Endothelial cell of umbilical vein (primary cell): ENCODE measurements at regions not wholly inside any gene's neighbourhood (a gene's known extent, or its start where the extent isn't known, plus 50 kb on each side); places are given as distances from the start of the nearest gene placed in this dataset.

Experiments
- BruUV-seq: library from RNA; stranded (reverse); fragments of 400-500 nt; replicated peaks from 2 replicates; lab custom pipeline; 2021; lab: Mats Ljungman, UMichigan
- CTCF ChIA-PET: fragments of 300-600, 350-600 bp; sonication (Branson Sonifier 250); formaldehyde crosslinking; loops from one replicate; lab custom pipeline; 2021; ENCODE audit warnings: antibody characterized with exemption, inconsistent platforms; lab: Charles Lee
- POLR2A ChIA-PET: fragments of 300-600, 350-600 bp; sonication (Branson Sonifier 250); formaldehyde crosslinking; loops from one replicate; lab custom pipeline; 2021; ENCODE audit warnings: antibody characterized with exemption, inconsistent platforms; lab: Charles Lee
- DNase-seq: peaks from one replicate; pipeline ENCODE4 v3.0.0-alpha.2; 2011; ENCODE audit warnings: low read depth, low spot score
- FAIRE-seq: peaks from 2 replicates; lab custom pipeline; 2011; peaks lifted over from hg19 to GRCh38; lab: Jason Lieb, UNC
- H2AFZ ChIP-seq: 2 replicates; pipeline ENCODE4 v1.6.0; 2012; ENCODE audit warnings: low read depth, low read length, control low read depth, inconsistent platforms
- H3K27ac ChIP-seq: 2 replicates; pipeline ENCODE4 v1.5.1; 2011; ENCODE audit warnings: low read depth, mild to moderate bottlenecking, control low read depth, low read length, moderate library complexity; ENCODE audit not compliant: insufficient read depth
- H3K27me3 ChIP-seq, 2 experiments: 2 replicates each; pipeline versions ENCODE4 v1.6.0 to v1.6.1; 2011; ENCODE audit warnings: low read length in 2 of 2, mixed read lengths in 1 of 2; ENCODE audit not compliant: control insufficient read depth in 2 of 2, insufficient read depth in 2 of 2
- H3K36me3 ChIP-seq, 2 experiments: 2 replicates in 1 of 2; 3 replicates in 1 of 2; pipeline ENCODE4 v1.5.1; 2011; ENCODE audit warnings: low read length in 2 of 2, mild to moderate bottlenecking in 1 of 2, moderate library complexity in 1 of 2; ENCODE audit not compliant: control insufficient read depth in 2 of 2, insufficient read depth in 2 of 2; ENCODE audit errors: extremely low read depth in 1 of 2
- H3K4me1 ChIP-seq: 3 replicates; pipeline ENCODE4 v1.5.1; 2011; ENCODE audit warnings: mild to moderate bottlenecking, low read length; ENCODE audit not compliant: control insufficient read depth, insufficient read depth; ENCODE audit errors: extremely low read depth
- H3K4me2 ChIP-seq: 2 replicates; pipeline ENCODE4 v1.6.1; 2011; ENCODE audit warnings: low read length, control low read depth, mixed read lengths; ENCODE audit not compliant: insufficient read depth
- H3K4me3 ChIP-seq, 3 experiments: fragments of 200-600 bp in 1 of 3; sonication (generic), shearing (Covaris generic) in 1 of 3; replicated peaks in 1 of 3; 2 replicates each; pipeline ENCODE4 v1.5.1; 2011 to 2016; ENCODE audit warnings: control low read depth in 3 of 3, low read length in 3 of 3, mild to moderate bottlenecking in 2 of 3, inconsistent platforms in 1 of 3, low read depth in 1 of 3, moderate library complexity in 1 of 3; ENCODE audit not compliant: insufficient read depth in 1 of 3
- H3K79me2 ChIP-seq: 2 replicates; pipeline ENCODE4 v1.6.0; 2012; ENCODE audit warnings: low read length, inconsistent platforms; ENCODE audit not compliant: control insufficient read depth, insufficient read depth
- H3K9ac ChIP-seq: replicated peaks from 2 replicates; pipeline ENCODE3; 2011; ENCODE audit warnings: low read length, control low read depth; ENCODE audit not compliant: insufficient read depth; ENCODE audit errors: extremely low read depth
- H3K9me1 ChIP-seq: replicated peaks from 3 replicates; pipeline ENCODE4 v1.6.0; 2011; ENCODE audit warnings: mild to moderate bottlenecking, low read length; ENCODE audit not compliant: control insufficient read depth, insufficient read depth; ENCODE audit errors: extremely low read depth
- H3K9me3 ChIP-seq: replicated peaks from 2 replicates; pipeline ENCODE4 v1.5.1; 2012; ENCODE audit warnings: low read length, inconsistent platforms; ENCODE audit not compliant: control insufficient read depth, insufficient read depth
- H4K20me1 ChIP-seq: replicated peaks from 2 replicates; pipeline ENCODE3; 2011; ENCODE audit warnings: mild to moderate bottlenecking, low read length; ENCODE audit not compliant: control insufficient read depth, insufficient read depth; ENCODE audit errors: extremely low read depth
- EZH2 ChIP-seq: IDR thresholded peaks from 2 replicates; pipeline ENCODE4 v1.6.1; 2012; ENCODE audit warnings: borderline replicate concordance, low read depth, mild to moderate bottlenecking, moderate library complexity, low read length, inconsistent platforms; ENCODE audit not compliant: severe bottlenecking
- FOS ChIP-seq: IDR thresholded peaks from 2 replicates; pipeline ENCODE4 v1.6.1; 2011; ENCODE audit warnings: mild to moderate bottlenecking, low read length, moderate library complexity, borderline replicate concordance; ENCODE audit not compliant: insufficient read depth
- GATA2 ChIP-seq: IDR thresholded peaks from 2 replicates; pipeline ENCODE4 v1.7.0; 2011; ENCODE audit warnings: low read depth, mild to moderate bottlenecking, moderate library complexity, mixed read lengths, low read length; ENCODE audit not compliant: insufficient read length, insufficient read depth
- JUN ChIP-seq: IDR thresholded peaks from 2 replicates; pipeline ENCODE4 v1.6.1; 2011; ENCODE audit warnings: borderline replicate concordance, low read depth; ENCODE audit not compliant: insufficient read length, insufficient read depth
- MYC ChIP-seq: IDR thresholded peaks from one replicate; pipeline ENCODE4 v1.6.1; 2011; ENCODE audit warnings: mild to moderate bottlenecking, low read depth, low read length
- POLR2A ChIP-seq: IDR thresholded peaks from 2 replicates; pipeline ENCODE4 v1.6.1; 2012; ENCODE audit warnings: low read depth, mild to moderate bottlenecking, control low read depth, low read length
- dilution Hi-C: fragments of 300-500 bp; cut with MboI; formaldehyde crosslinking; loops from one replicate; pipeline ENCODE4 v1.15.0; 2019; ENCODE audit warnings: low sequenced_read_pairs; ENCODE audit not compliant: extremely low pct_ligation_motif_present
- intact Hi-C: fragments of 100-400 bp; cut with micrococcal nuclease; formaldehyde crosslinking; loops from one replicate; pipeline ENCODE4 v1.10.0; 2022
- TF ChIP-seq, protein P1 (sequence below): IDR thresholded peaks from 2 replicates; pipeline ENCODE4 v1.6.1; 2011; ENCODE audit not compliant: insufficient read depth, insufficient read length
- TF ChIP-seq, protein P2 (sequence below), 2 donors: IDR thresholded peaks; 1 replicate in 1 of 2; 2 replicates in 1 of 2; pipeline ENCODE4 v1.5.1; 2011; ENCODE audit warnings: low read length in 2 of 2, mild to moderate bottlenecking in 2 of 2, moderate library complexity in 2 of 2, control low read depth in 1 of 2, inconsistent platforms in 1 of 2, low read depth in 1 of 2; ENCODE audit not compliant: insufficient read depth in 1 of 2; ENCODE audit errors: extremely low read depth in 1 of 2

DNA sequence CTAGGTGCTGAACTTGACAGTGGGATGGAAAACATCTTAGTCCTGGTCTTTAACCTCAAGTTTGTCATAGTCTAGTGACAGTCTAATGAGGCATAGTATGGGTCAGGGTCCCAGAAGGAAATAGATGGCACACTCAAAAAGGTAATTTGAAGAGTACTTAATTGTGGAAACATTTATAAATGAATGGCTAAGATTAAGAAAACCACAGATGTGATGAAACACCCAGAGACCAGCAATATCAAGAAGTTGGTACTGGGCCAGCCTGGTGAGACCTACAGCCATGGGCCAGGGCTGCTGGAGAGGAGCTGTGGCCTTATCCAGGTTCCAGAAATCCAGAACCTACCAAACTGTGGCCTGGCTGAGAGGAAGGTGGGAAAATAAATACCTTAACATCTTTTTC lies 93.5 kb upstream of the ATG10 start:
- Histone ChIP-seq H3K9me3 (no peaks in the 10 kb centered on the region), H3K4me1 (no peaks in the 10 kb centered on the region), H4K20me1 (no peaks in the 10 kb centered on the region), H3K9ac (no peak overlapping the region), H3K27ac (no peak overlapping the region), H3K9me1 (no peaks in the 10 kb centered on the region), H2AFZ (no peak overlapping the region), H3K36me3 (no peaks in the 10 kb centered on the region), H3K4me3 (no peak overlapping the region), H3K27me3 (peaks cover 1 to 12% of the 10 kb centered on the region in 2 experiments), H3K4me2 (no peak overlapping the region), H3K79me2 (no peaks in the 10 kb centered on the region)
- FAIRE-seq (no peak), DNase-seq (no peak)
- ChIA-PET POLR2A (no interaction called here), CTCF (interaction anchor here (1.6 kb wide), 1 partner anchor 9 kb away, joined by 3 read pairs; no protein-coding TSS in a partner anchor)
- BruUV-seq: no TSS peak
- intact Hi-C loops: no loop called here
- TF ChIP-seq MYC (no peak), JUN (no peak), GATA2 (no peak), FOS (no peak), POLR2A (no peak), EZH2 (no peak)
- TF ChIP-seq, protein P1, sequence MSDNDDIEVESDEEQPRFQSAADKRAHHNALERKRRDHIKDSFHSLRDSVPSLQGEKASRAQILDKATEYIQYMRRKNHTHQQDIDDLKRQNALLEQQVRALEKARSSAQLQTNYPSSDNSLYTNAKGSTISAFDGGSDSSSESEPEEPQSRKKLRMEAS: no peak
- TF ChIP-seq, protein P2, sequence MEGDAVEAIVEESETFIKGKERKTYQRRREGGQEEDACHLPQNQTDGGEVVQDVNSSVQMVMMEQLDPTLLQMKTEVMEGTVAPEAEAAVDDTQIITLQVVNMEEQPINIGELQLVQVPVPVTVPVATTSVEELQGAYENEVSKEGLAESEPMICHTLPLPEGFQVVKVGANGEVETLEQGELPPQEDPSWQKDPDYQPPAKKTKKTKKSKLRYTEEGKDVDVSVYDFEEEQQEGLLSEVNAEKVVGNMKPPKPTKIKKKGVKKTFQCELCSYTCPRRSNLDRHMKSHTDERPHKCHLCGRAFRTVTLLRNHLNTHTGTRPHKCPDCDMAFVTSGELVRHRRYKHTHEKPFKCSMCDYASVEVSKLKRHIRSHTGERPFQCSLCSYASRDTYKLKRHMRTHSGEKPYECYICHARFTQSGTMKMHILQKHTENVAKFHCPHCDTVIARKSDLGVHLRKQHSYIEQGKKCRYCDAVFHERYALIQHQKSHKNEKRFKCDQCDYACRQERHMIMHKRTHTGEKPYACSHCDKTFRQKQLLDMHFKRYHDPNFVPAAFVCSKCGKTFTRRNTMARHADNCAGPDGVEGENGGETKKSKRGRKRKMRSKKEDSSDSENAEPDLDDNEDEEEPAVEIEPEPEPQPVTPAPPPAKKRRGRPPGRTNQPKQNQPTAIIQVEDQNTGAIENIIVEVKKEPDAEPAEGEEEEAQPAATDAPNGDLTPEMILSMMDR (IDR thresholded peaks at IDR 0.05; ENCODE audit: extremely low read depth in 1 of 2, insufficient read depth in 1 of 2, low read depth in 1 of 2, low read length in 2 of 2): no peak
- dilution Hi-C loops: no loop called here
